ENCODE measurements at regions not wholly inside any gene's neighbourhood (a gene's known extent, or its start where the extent isn't known, plus 50 kb on each side); places are given as distances from the start of the nearest gene placed in this dataset.
"Not testable (repeated sequence)": the region's sequence is repeated elsewhere in the genome, so short reads cannot be mapped to it uniquely, and the experiment has no call there.

GRCh38 chr2:84055816-84056215, 403.3 kb downstream of the SUCLG1 start:
- H3K9ac ChIP-seq (ENCODE audit: insufficient read depth, low read length): no peak overlapping the region
- H3K27ac ChIP-seq (ENCODE audit: insufficient read depth, low read length): no peak overlapping the region
- no peaks in the 10 kb centered on the region for H3K36me3 ChIP-seq (ENCODE audit: control insufficient read depth, insufficient read depth, low read length)
- TF ChIP-seq EZH2 (IDR thresholded peaks at IDR 0.05; ENCODE audit: low read length, missing control alignments) (no peak), CTCF (conservative IDR thresholded peaks at IDR 0.05 in 1 of 2, IDR thresholded peaks at IDR 0.05 in 1 of 2; ENCODE audit: low read depth in 1 of 2, low read length in 2 of 2) (no peak)
- no peak overlapping the region for H2AFZ ChIP-seq (ENCODE audit: low read length)
- H3K79me2 ChIP-seq (ENCODE audit: control insufficient read depth, insufficient read depth, low read length): no peaks in the 10 kb centered on the region
- no peaks in the 10 kb centered on the region for H3K4me1 ChIP-seq (ENCODE audit: control insufficient read depth, extremely low read depth, insufficient read depth, low read length)
- H3K27me3 ChIP-seq (ENCODE audit: control insufficient read depth, insufficient read depth, low read length): no peaks in the 10 kb centered on the region
- no peak for DNase-seq (ENCODE audit: low read depth in 2 of 2)
- H3K9me3 ChIP-seq (ENCODE audit: control insufficient read depth, insufficient read depth, low read depth, low read length): no peaks in the 10 kb centered on the region
- no peak overlapping the region for H3K4me2 ChIP-seq (ENCODE audit: extremely low read depth, insufficient read depth, low read length)
- H4K20me1 ChIP-seq (ENCODE audit: control insufficient read depth, extremely low read depth, insufficient read depth, low read length): no peaks in the 10 kb centered on the region
- H3K4me3 ChIP-seq (replicated peaks in 1 of 4; ENCODE audit: control extremely low read depth in 1 of 4, insufficient read depth in 1 of 4, low read depth in 3 of 4, low read length in 4 of 4): no peak overlapping the region

GRCh38 chr2:84054577-84054976, 404.5 kb downstream of the SUCLG1 start:
- not testable (repeated sequence) for H3K27me3 ChIP-seq (ENCODE audit: control insufficient read depth, insufficient read depth, low read length); DNase-seq (ENCODE audit: low read depth in 2 of 2); H3K4me3 ChIP-seq (replicated peaks in 1 of 4; ENCODE audit: control extremely low read depth in 1 of 4, insufficient read depth in 1 of 4, low read depth in 3 of 4, low read length in 4 of 4); H3K4me2 ChIP-seq (ENCODE audit: extremely low read depth, insufficient read depth, low read length); H3K27ac ChIP-seq (ENCODE audit: insufficient read depth, low read length); H2AFZ ChIP-seq (ENCODE audit: low read length); H3K9ac ChIP-seq (ENCODE audit: insufficient read depth, low read length); H3K36me3 ChIP-seq (ENCODE audit: control insufficient read depth, insufficient read depth, low read length); H3K9me3 ChIP-seq (ENCODE audit: control insufficient read depth, insufficient read depth, low read depth, low read length); H3K4me1 ChIP-seq (ENCODE audit: control insufficient read depth, extremely low read depth, insufficient read depth, low read length); H4K20me1 ChIP-seq (ENCODE audit: control insufficient read depth, extremely low read depth, insufficient read depth, low read length); H3K79me2 ChIP-seq (ENCODE audit: control insufficient read depth, insufficient read depth, low read length)

GRCh38 chr2:84052913-84053312, 406.2 kb downstream of the SUCLG1 start:
- H3K79me2 ChIP-seq (ENCODE audit: control insufficient read depth, insufficient read depth, low read length): no peaks in the 10 kb centered on the region
- no peak for DNase-seq (ENCODE audit: low read depth in 2 of 2)
- H3K4me3 ChIP-seq (replicated peaks in 1 of 4; ENCODE audit: control extremely low read depth in 1 of 4, insufficient read depth in 1 of 4, low read depth in 3 of 4, low read length in 4 of 4): no peak overlapping the region
- H3K27me3 ChIP-seq (ENCODE audit: control insufficient read depth, insufficient read depth, low read length): no peaks in the 10 kb centered on the region
- no peaks in the 10 kb centered on the region for H3K9me3 ChIP-seq (ENCODE audit: control insufficient read depth, insufficient read depth, low read depth, low read length)
- no peak overlapping the region for H3K27ac ChIP-seq (ENCODE audit: insufficient read depth, low read length)
- no peak overlapping the region for H2AFZ ChIP-seq (ENCODE audit: low read length)
- no peaks in the 10 kb centered on the region for H3K4me1 ChIP-seq (ENCODE audit: control insufficient read depth, extremely low read depth, insufficient read depth, low read length)
- no peaks in the 10 kb centered on the region for H4K20me1 ChIP-seq (ENCODE audit: control insufficient read depth, extremely low read depth, insufficient read depth, low read length)
- no peak for TF ChIP-seq EZH2 (IDR thresholded peaks at IDR 0.05; ENCODE audit: low read length, missing control alignments)
- no peak for TF ChIP-seq CTCF (conservative IDR thresholded peaks at IDR 0.05 in 1 of 2, IDR thresholded peaks at IDR 0.05 in 1 of 2; ENCODE audit: low read depth in 1 of 2, low read length in 2 of 2)
- H3K9ac ChIP-seq (ENCODE audit: insufficient read depth, low read length): no peak overlapping the region
- no peak overlapping the region for H3K4me2 ChIP-seq (ENCODE audit: extremely low read depth, insufficient read depth, low read length)
- H3K36me3 ChIP-seq (ENCODE audit: control insufficient read depth, insufficient read depth, low read length): no peaks in the 10 kb centered on the region

GRCh38 chr2:84052043-84052442, 407.0 kb downstream of the SUCLG1 start:
- Histone ChIP-seq H3K79me2 (ENCODE audit: control insufficient read depth, insufficient read depth, low read length) (no peaks in the 10 kb centered on the region), H2AFZ (ENCODE audit: low read length) (no peak overlapping the region), H3K36me3 (ENCODE audit: control insufficient read depth, insufficient read depth, low read length) (no peaks in the 10 kb centered on the region), H3K9me3 (ENCODE audit: control insufficient read depth, insufficient read depth, low read depth, low read length) (no peaks in the 10 kb centered on the region), H3K9ac (ENCODE audit: insufficient read depth, low read length) (no peak overlapping the region), H3K4me3 (replicated peaks in 1 of 4; ENCODE audit: control extremely low read depth in 1 of 4, insufficient read depth in 1 of 4, low read depth in 3 of 4, low read length in 4 of 4) (no peak overlapping the region), H3K27me3 (ENCODE audit: control insufficient read depth, insufficient read depth, low read length) (no peaks in the 10 kb centered on the region), H3K27ac (ENCODE audit: insufficient read depth, low read length) (no peak overlapping the region), H4K20me1 (ENCODE audit: control insufficient read depth, extremely low read depth, insufficient read depth, low read length) (no peaks in the 10 kb centered on the region), H3K4me1 (ENCODE audit: control insufficient read depth, extremely low read depth, insufficient read depth, low read length) (no peaks in the 10 kb centered on the region), H3K4me2 (ENCODE audit: extremely low read depth, insufficient read depth, low read length) (no peak overlapping the region)
- DNase-seq (ENCODE audit: low read depth in 2 of 2): no peak
- TF ChIP-seq CTCF (conservative IDR thresholded peaks at IDR 0.05 in 1 of 2, IDR thresholded peaks at IDR 0.05 in 1 of 2; ENCODE audit: low read depth in 1 of 2, low read length in 2 of 2) (no peak), EZH2 (IDR thresholded peaks at IDR 0.05; ENCODE audit: low read length, missing control alignments) (no peak)

Measured in fibroblast of lung (primary cell).